HCT116 (cell line): ENCODE measurements at regions not wholly inside any gene's neighbourhood (a gene's known extent, or its start where the extent isn't known, plus 50 kb on each side); places are given as distances from the start of the nearest gene placed in this dataset.

ENCODE experiments used
- ATAC-seq: fragments of 200-7000 bp; cut with Tn5 transposase; 2 replicates; pipeline ENCODE4 v1.9.1; 2020; ENCODE audit warnings: mild to moderate bottlenecking, moderate library complexity
- BruUV-seq: library from RNA; stranded (reverse); fragments of 400-500 nt; replicated peaks from 2 replicates; lab custom pipeline; 2021; lab: Mats Ljungman, UMichigan
- CTCF ChIA-PET: fragments of 300-600 bp; sonication (Branson Sonifier 250); formaldehyde crosslinking; loops from one replicate; lab custom pipeline; 2021; ENCODE audit warnings: antibody characterized with exemption; lab: Charles Lee
- POLR2A ChIA-PET: fragments of 300-600, 350-600 bp; sonication (Branson Sonifier 250); formaldehyde crosslinking; loops from one replicate; lab custom pipeline; 2021; ENCODE audit warnings: antibody characterized with exemption; lab: Charles Lee
- RAD21 ChIA-PET, 2 experiments: fragments of 300-600 bp; sonication (Branson Sonifier 250); formaldehyde crosslinking; loops; one replicate each; lab custom pipeline; 2023; ENCODE audit warnings: low total read pairs in 2 of 2; ENCODE audit not compliant: uncharacterized antibody in 2 of 2, unreplicated experiment in 2 of 2, low non-redundant PET in 1 of 2; lab: Charles Lee
- DNase-seq: peaks from one replicate; pipeline ENCODE4 v3.0.0-alpha.2; 2010; ENCODE audit warnings: low read depth, low spot score
- H2AFZ ChIP-seq: fragments of 200-600 bp; shearing (Covaris generic), sonication (generic); 2 replicates; pipeline ENCODE4 v1.6.1; 2017; ENCODE audit warnings: low read depth, mixed run types, mixed read lengths, antibody characterized with exemption, low read length; ENCODE audit not compliant: poor library complexity, severe bottlenecking
- H3K27ac ChIP-seq: 2 replicates; pipeline ENCODE4 v1.5.1; 2012; ENCODE audit warnings: low read depth, low read length
- H3K27me3 ChIP-seq: fragments of 200-600 bp; sonication (generic); 2 replicates; pipeline ENCODE4 v1.6.1; 2016; ENCODE audit warnings: mixed run types, low read length, mixed read lengths; ENCODE audit not compliant: insufficient read depth
- H3K36me3 ChIP-seq, 2 experiments: fragments of 200-500 bp in 1 of 2; fragments of 200-600 bp in 1 of 2; sonication (Bioruptor generic) in 1 of 2; sonication (generic) in 1 of 2; 2 replicates each; pipeline versions ENCODE4 v1.5.1 to v1.6.1; 2014 to 2016; ENCODE audit warnings: low read length in 2 of 2, inconsistent platforms in 1 of 2, mixed read lengths in 1 of 2, mixed run types in 1 of 2; ENCODE audit not compliant: insufficient read depth in 2 of 2, control insufficient read depth in 1 of 2
- H3K4me1 ChIP-seq, 2 experiments: fragments of 200-600 bp in 1 of 2; sonication (generic) in 1 of 2; 2 replicates each; pipeline versions ENCODE4 v1.5.1 to v1.6.1; 2012 to 2017; ENCODE audit warnings: low read length in 2 of 2, inconsistent platforms in 1 of 2, mild to moderate bottlenecking in 1 of 2, mixed read lengths in 1 of 2, mixed run types in 1 of 2, moderate library complexity in 1 of 2; ENCODE audit not compliant: insufficient read depth in 2 of 2, control insufficient read depth in 1 of 2
- H3K4me2 ChIP-seq: fragments of 200-600 bp; sonication (generic); 2 replicates; pipeline ENCODE4 v1.6.1; 2017; ENCODE audit warnings: mixed run types, low read length, mixed read lengths
- H3K4me3 ChIP-seq, 2 experiments: fragments of 200-600 bp in 1 of 2; sonication (generic) in 1 of 2; replicated peaks in 1 of 2; 2 replicates each; pipeline ENCODE4 v1.5.1; 2011 to 2016; ENCODE audit warnings: low read length in 2 of 2, control low read depth in 1 of 2, low read depth in 1 of 2, mild to moderate bottlenecking in 1 of 2, mixed read lengths in 1 of 2, mixed run types in 1 of 2
- H3K79me2 ChIP-seq: fragments of 200-600 bp; sonication (generic); 2 replicates; pipeline ENCODE4 v1.6.1; 2017; ENCODE audit warnings: mild to moderate bottlenecking, mixed run types, low read length, moderate library complexity, mixed read lengths; ENCODE audit not compliant: insufficient read depth
- H3K9ac ChIP-seq: fragments of 200-600 bp; sonication (generic); 2 replicates; pipeline ENCODE4 v1.6.1; 2016; ENCODE audit warnings: low read length, mixed read lengths
- H3K9me2 ChIP-seq: fragments of 200-600 bp; sonication (generic), shearing (Covaris generic); 2 replicates; pipeline ENCODE4 v1.6.1; 2017; ENCODE audit warnings: mixed run types, mild to moderate bottlenecking, moderate library complexity; ENCODE audit not compliant: insufficient read depth
- H3K9me3 ChIP-seq, 2 experiments: fragments of 200-500 bp in 1 of 2; fragments of 200-600 bp in 1 of 2; sonication (Bioruptor generic) in 1 of 2; sonication (generic) in 1 of 2; 2 replicates each; pipeline ENCODE4 v1.6.1; 2014 to 2017; ENCODE audit warnings: low read length in 2 of 2, mixed read lengths in 2 of 2, inconsistent platforms in 1 of 2, low read depth in 1 of 2, mild to moderate bottlenecking in 1 of 2, mixed run types in 1 of 2, moderate library complexity in 1 of 2; ENCODE audit not compliant: control insufficient read depth in 1 of 2, insufficient read depth in 1 of 2
- H4K20me1 ChIP-seq: fragments of 200-600 bp; sonication (generic), shearing (Covaris generic); 2 replicates; pipeline ENCODE4 v1.6.1; 2017; ENCODE audit warnings: mixed run types, mild to moderate bottlenecking, moderate library complexity; ENCODE audit not compliant: insufficient read depth
- ATF3 ChIP-seq: IDR thresholded peaks from 2 replicates; pipeline ENCODE4 v1.6.1; 2012
- CBX3 ChIP-seq: IDR thresholded peaks from 2 replicates; pipeline ENCODE4 v1.6.1; 2012; ENCODE audit warnings: low read depth
- CEBPB ChIP-seq: IDR thresholded peaks from 2 replicates; pipeline ENCODE4 v1.6.1; 2012; ENCODE audit warnings: low read depth
- EZH2 ChIP-seq: fragments of 200-600 bp; sonication (generic); IDR thresholded peaks from 2 replicates; pipeline ENCODE4 v1.6.1; 2017; ENCODE audit warnings: antibody characterized with exemption, mixed run types
- RAD21 ChIP-seq: IDR thresholded peaks from 2 replicates; pipeline ENCODE4 v1.6.1; 2012; ENCODE audit warnings: low read depth, mild to moderate bottlenecking
- SIN3A ChIP-seq: IDR thresholded peaks from 2 replicates; pipeline ENCODE4 v1.6.1; 2012; ENCODE audit warnings: low read depth
- ZFX ChIP-seq: fragments of 450-650 bp; IDR thresholded peaks from 2 replicates; pipeline ENCODE4 v1.6.1; 2017
- intact Hi-C: fragments of 100-400 bp; cut with micrococcal nuclease; formaldehyde crosslinking; loops from 2 replicates; pipeline ENCODE4 v1.10.0; 2022
- TF ChIP-seq, protein P1 (sequence below): IDR thresholded peaks from 2 replicates; pipeline ENCODE4 v1.6.1; 2012; ENCODE audit warnings: low read depth
- TF ChIP-seq, protein P2 (sequence below), 3 experiments: fragments of 200-600 bp in 1 of 3; sonication (generic) in 1 of 3; IDR thresholded peaks in 2 of 3; conservative IDR thresholded peaks in 1 of 3; 2 replicates each; pipeline ENCODE4 v1.5.1; 2012 to 2017; ENCODE audit warnings: low read depth in 2 of 3, low read length in 2 of 3, antibody characterized with exemption in 1 of 3, borderline replicate concordance in 1 of 3, control low read depth in 1 of 3, mild to moderate bottlenecking in 1 of 3, mixed read lengths in 1 of 3, mixed run types in 1 of 3, moderate library complexity in 1 of 3; ENCODE audit not compliant: insufficient read depth in 1 of 3

DNA sequence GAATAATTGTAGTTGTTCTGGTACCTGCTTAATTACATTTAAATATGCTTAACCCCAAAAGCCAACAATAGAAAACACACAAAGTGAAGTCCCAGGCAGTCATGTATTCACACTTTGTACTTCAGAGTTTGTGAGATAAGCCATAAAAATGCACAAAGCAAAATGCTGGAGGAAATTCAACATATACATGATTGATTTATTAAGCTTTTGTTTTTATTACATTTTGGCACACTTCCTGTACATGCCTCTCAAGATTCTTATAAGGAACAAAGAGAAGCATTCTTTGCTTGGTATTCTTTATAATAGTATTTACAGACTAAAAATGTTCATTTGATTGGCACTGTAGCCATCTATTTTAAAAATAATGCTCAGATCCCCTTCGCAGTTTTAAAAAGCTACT lies 107.7 kb upstream of the ANK3 start (continued):
- TF ChIP-seq SIN3A (no peak), CEBPB (no peak), RAD21 (no peak)
- TF ChIP-seq, all 23 proteins: peak for 0

DNA sequence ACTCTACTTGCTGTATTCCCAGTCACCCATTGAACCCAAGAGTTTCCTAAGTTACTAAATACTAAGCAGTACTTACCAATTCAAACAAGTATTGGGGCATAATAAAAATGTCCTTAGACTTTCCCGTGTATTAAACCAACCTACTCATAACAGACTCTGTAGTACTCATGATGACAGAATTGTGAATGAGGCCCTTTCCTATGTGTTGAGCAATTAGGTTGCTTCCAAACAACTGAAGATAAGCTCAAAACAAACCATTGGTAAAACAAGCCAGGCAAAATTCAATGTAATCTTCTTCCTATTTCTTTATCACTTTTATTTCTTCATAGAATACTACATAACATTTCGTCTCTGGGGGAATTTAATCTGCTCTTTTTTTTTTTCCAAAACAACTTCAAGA lies 106.5 kb upstream of the ANK3 start:
- H3K36me3 ChIP-seq, result no peaks in the 10 kb centered on the region
- POLR2A ChIA-PET, result interaction anchor here (0.7 kb wide), 1 partner anchor 20 kb away, joined by 3 read pairs; no protein-coding TSS in a partner anchor
- H2AFZ ChIP-seq, result no peak overlapping the region
- CTCF ChIA-PET, result no interaction called here
- RAD21 ChIA-PET, result no interaction called here
- no peaks in the 10 kb centered on the region for H3K27me3 ChIP-seq
- intact Hi-C loops, result no loop called here
- ATAC-seq (no peak), DNase-seq (no peak)
- no peak overlapping the region for H3K4me3 ChIP-seq
- TF ChIP-seq, protein P1, sequence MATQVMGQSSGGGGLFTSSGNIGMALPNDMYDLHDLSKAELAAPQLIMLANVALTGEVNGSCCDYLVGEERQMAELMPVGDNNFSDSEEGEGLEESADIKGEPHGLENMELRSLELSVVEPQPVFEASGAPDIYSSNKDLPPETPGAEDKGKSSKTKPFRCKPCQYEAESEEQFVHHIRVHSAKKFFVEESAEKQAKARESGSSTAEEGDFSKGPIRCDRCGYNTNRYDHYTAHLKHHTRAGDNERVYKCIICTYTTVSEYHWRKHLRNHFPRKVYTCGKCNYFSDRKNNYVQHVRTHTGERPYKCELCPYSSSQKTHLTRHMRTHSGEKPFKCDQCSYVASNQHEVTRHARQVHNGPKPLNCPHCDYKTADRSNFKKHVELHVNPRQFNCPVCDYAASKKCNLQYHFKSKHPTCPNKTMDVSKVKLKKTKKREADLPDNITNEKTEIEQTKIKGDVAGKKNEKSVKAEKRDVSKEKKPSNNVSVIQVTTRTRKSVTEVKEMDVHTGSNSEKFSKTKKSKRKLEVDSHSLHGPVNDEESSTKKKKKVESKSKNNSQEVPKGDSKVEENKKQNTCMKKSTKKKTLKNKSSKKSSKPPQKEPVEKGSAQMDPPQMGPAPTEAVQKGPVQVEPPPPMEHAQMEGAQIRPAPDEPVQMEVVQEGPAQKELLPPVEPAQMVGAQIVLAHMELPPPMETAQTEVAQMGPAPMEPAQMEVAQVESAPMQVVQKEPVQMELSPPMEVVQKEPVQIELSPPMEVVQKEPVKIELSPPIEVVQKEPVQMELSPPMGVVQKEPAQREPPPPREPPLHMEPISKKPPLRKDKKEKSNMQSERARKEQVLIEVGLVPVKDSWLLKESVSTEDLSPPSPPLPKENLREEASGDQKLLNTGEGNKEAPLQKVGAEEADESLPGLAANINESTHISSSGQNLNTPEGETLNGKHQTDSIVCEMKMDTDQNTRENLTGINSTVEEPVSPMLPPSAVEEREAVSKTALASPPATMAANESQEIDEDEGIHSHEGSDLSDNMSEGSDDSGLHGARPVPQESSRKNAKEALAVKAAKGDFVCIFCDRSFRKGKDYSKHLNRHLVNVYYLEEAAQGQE, result no peak
- TF ChIP-seq ZFX (no peak), ATF3 (no peak), CBX3 (no peak), EZH2 (no peak)
- TF ChIP-seq, protein P2, sequence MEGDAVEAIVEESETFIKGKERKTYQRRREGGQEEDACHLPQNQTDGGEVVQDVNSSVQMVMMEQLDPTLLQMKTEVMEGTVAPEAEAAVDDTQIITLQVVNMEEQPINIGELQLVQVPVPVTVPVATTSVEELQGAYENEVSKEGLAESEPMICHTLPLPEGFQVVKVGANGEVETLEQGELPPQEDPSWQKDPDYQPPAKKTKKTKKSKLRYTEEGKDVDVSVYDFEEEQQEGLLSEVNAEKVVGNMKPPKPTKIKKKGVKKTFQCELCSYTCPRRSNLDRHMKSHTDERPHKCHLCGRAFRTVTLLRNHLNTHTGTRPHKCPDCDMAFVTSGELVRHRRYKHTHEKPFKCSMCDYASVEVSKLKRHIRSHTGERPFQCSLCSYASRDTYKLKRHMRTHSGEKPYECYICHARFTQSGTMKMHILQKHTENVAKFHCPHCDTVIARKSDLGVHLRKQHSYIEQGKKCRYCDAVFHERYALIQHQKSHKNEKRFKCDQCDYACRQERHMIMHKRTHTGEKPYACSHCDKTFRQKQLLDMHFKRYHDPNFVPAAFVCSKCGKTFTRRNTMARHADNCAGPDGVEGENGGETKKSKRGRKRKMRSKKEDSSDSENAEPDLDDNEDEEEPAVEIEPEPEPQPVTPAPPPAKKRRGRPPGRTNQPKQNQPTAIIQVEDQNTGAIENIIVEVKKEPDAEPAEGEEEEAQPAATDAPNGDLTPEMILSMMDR (IDR thresholded peaks at IDR 0.05 in 2 of 3, conservative IDR thresholded peaks at IDR 0.05 in 1 of 3; ENCODE audit: borderline replicate concordance in 1 of 3, insufficient read depth in 1 of 3, low read depth in 2 of 3, low read length in 2 of 3), result no peak
- H3K4me1 ChIP-seq, result peaks cover 2 to 5% of the 10 kb centered on the region in 2 experiments; a peak in 2 of 4 replicates
- no peaks in the 10 kb centered on the region for H3K9me2 ChIP-seq
- H3K4me2 ChIP-seq, result no peak overlapping the region
- H3K9me3 ChIP-seq, result no peaks in the 10 kb centered on the region
- H4K20me1 ChIP-seq, result no peaks in the 10 kb centered on the region
- no TSS peak for BruUV-seq
- H3K79me2 ChIP-seq, result no peaks in the 10 kb centered on the region
- no peak overlapping the region for H3K27ac ChIP-seq
- no peak overlapping the region for H3K9ac ChIP-seq
